Middle frontal gyrus (tissue), 1 donor: ENCODE measurements at regions not wholly inside any gene's neighbourhood (a gene's known extent, or its start where the extent isn't known, plus 50 kb on each side); places are given as distances from the start of the nearest gene placed in this dataset.

Experiments
- DNase-seq: peaks from one replicate; pipeline ENCODE4 v3.0.0-alpha.2; 2015; ENCODE audit warnings: low spot score; ENCODE audit errors: extremely low spot score

DNA sequence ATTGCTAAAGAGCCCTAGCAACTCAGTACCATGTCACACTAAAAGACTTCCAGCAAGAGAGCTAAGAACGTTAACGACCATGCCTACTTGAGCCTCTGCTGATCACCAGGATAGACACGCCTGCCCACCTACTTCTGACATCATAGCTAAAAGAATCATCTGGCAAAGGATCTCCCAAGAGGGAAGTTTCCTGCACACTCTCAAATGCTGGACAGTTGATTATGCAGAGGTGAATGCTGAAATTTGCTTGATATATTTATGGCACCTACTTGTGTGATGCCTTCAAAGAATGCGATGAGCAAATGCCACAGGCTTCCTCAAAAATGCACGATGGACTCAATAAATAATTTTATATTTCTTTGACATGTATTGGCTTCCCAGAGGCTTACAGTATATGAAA lies 113.6 kb downstream of the GALC start:
- DNase-seq, result no peak

DNA sequence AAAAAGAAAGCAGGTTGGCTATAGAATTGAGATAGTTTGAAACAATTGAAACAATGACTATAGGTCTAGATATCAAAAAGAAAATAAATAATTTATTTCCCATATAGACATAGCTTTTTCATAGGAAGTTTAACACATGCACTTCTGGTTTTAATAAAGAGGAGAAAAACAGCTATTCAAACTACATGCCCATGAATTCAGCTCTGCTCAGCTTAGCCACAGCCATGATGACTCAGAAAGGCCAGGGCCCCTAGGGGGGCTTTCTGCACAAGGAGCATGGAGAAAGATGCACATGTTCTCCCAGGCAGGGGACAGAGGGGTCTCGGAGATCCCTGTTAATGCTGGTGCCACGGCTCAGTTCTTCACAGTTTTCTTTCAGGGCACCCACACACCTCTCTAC lies 114.0 kb downstream of the GALC start:
- DNase-seq, result no peak

DNA sequence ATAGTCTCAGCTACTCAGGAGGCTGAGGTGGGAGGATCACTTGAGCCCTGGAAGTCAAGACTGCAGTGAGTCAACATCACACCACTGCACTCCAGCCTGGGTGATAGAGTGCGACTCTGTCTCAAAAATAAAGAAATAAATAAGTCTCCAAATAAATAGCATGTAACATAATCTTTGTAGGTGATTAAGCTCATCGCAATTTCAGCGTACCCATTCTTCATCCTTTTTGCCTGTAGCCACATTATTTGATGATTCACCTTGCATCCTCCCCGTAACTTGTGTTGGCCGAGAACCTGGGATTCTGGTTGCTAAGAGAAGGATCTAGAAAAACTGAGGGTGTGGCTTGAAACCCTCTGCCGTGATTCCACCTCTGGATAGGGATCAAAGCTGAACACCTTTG lies 115.1 kb downstream of the GALC start:
- DNase-seq, result no peak

DNA sequence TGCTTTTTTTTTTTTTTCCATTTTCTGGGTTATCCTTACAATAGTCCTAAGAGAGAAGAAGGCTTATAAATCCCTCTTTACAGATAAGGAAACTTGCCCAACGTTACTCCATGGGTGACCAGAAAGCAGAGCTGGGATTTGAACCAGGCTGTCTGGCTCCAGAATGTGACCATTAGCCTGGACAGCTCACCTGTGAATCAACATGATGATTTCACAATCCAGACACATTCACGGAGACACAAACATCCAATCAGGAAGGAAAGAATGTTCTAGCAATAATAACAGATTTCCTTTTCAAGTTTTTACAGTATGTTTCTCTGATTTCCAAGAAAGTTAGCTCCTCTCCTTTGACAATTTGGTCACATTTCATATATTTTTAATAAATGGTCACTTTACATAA lies 118.3 kb downstream of the GALC start:
- DNase-seq, result no peak

DNA sequence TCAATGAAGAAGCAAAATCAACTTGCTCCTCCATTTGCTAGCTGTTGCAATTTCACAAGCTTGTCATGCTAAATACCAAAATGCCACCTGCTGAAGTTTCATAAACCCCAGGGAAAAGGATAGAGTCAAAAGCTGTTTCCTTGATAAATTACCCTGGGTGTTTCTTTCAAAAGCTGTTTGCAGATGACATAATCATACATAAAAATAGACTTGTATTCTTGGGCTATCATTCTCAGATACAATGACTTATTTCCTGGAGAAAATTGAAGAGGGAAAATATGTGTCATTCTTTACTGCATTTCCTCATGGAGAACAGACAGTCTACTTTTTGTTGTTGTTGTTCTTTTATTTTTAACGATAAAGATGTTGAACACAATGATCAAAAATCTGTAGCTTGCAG lies 119.2 kb downstream of the GALC start:
- DNase-seq, result no peak

DNA sequence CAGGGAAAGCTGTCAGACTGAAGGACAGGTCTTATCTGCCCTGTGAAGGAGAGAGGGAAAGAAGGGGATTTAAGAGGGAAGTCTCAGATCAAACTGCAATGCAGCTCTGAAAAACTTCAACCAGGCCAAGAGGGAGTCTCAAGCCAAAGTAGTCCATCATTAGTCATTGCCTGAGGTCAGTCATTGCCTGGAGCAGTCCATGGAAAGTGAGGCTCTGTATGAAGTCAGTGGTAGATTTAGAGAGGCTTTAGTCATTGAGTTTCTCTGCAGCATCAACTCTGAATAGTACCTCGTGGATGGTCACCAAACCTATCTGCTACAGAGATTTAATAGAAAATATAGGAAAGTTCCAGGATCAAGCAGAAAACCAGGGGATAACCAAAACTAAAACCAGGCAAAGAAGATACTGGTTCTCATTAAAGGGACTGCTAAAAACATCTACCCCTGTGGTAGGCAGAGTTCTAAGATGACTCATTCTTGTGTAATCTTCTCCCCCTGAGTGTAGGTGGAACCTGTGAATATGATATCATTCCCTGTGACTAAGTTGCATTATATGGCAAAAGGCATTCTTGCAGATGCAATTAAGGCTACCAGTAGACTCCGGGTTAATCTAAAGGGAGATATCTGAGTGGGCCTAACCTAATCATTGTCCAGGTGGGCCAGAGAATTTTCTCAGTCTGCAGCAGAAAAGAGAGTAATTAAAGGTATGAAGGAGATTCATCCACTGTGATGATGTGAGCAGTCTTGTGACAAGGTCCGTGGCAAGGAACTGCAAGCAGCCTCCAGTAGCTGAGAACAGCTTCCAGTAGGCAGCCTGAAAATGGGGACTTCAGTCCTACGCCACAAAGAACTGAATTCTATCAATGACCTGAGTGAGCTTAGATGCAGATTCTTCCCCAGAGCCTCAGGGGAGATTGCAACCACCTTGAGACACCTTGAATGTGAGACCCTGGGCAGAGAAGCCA lies 123.1 kb downstream of the GALC start:
- peak; percentile 18 for DNase-seq

DNA sequence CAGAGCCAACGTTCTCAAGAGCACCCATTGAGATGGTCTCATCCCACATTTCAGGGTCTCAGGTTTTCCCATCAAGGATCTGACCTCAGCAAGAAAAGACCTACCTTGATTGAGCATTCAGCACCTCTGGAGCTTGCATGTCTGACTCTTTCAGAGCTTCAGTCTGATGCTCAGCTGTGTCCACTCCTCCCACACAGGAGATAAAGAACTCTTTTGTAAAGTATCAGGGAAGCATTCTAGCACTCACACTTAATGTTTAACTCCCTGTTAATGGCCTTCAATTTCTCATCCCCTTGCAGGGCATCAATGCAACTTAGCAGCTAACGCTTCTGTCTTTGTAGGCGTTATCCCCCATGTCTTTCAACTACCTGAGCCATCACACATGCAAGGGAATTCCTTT lies 124.1 kb downstream of the GALC start:
- no peak for DNase-seq

DNA sequence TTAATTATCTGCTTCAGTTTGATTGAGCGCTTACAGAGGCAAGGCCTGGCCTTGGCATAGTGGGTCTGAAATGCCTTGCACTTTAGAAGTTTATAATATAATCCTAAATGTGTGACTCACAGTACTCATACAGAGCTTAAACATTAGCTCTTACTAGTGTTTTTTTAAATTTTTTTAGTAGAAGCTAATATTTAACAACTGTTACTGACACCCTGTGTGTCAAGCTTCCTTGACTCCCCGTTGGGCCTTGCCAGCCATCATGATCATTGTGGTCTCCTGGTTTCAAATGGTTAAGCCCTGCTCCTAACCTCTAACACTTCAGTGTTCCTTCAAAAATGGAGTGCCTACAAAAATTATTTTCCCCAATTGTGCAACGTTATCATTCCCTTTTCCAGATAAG lies 126.9 kb downstream of the GALC start:
- no peak for DNase-seq

DNA sequence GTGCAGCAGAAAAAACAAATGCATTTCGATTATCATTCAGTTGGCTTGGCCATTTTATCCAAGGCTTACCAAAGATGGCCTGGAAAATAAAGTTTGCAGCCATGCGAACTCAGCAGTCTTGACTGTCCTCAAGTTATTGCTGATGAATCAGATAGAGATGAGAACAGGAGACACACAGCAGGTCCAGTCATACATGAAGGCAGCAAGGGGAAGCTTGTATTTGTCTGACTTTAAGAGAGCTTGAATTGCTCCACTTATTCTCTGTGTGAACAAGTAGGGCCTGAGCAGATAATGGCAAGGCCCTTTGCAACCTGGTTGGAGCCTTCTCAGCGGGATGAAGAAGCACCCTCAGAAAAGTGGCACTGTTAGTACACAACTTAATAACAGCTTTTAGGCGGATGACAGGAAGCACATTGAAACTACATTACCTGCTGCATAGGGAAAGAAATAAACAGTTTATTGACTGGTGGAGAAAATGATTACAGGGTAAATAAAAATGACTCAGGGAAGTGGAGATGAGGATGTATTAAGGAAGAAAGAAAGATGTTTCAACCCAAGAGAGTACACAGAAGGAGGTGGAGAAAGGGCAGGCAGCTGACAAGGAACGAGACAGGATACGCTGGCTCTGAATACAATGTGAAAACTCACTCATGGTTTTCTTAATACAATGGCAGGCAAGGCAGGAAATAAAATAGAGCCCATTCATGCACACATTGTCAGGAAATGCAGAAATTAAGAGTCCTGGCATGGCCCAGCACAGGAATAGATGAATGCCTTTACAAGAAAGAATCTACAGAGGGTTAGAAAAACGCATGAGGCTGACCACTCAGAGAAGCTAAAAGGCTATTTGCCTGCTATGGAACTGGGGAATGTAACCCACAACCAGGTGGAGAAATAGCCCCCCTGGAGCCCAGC lies 128.4 kb downstream of the GALC start:
- no peak for DNase-seq

DNA sequence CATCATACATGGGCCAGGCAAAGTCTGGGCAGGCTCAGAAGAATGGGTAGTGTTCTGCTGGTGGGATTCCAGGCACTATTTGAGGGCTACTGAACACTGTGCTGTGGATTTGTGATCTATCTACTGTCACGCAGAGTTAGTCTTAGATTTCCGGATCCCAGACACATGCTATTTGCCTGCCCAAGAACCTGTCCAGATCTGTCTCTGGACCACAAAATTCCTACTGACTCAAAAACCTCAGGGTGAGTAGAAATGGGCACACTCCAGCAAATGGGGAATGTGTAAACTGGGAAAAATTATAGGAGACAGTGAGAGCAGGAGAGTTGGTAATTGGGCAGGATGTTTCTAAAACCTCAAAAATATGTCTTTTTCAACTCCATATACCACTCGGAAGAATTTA lies 129.9 kb downstream of the GALC start:
- DNase-seq, result no peak

DNA sequence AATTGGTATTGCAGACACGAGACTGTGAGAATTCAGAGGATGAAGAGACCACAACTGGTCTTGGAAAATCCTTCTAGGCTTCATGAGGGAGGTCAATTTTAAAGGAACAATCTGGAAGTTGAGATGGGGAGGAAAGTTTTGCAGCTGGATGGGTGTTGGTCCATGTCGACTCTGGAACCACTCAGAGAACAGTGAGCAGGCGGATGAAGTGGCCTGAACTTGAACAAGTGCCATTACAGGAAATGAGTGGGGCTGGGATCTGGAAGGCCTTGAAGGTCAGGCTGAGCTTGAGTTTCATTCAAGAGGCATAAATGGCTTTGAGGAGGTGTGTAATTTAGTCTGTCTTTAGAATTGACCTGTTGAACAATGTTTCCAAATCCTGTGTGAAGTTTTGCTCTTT lies 140.9 kb downstream of the GALC start:
- no peak for DNase-seq

DNA sequence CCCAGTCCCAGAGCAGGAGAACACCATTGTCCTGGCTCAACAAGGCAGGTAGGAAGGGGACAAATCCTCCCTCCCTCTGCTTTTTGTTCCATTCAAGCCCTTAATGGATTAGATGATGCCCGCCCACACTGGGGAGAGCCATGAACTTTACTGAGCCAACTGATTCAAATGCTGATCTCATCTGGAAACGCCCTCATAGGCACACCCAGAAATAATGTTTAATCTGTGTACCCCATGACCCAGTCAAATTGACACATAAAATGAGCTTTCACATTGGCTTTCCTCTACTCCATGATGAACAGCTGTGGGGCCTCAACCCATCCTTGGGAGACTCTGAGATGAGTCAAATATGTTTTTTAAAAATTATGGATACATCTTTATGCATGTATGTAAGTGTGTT lies 141.8 kb downstream of the GALC start:
- DNase-seq, result no peak

DNA sequence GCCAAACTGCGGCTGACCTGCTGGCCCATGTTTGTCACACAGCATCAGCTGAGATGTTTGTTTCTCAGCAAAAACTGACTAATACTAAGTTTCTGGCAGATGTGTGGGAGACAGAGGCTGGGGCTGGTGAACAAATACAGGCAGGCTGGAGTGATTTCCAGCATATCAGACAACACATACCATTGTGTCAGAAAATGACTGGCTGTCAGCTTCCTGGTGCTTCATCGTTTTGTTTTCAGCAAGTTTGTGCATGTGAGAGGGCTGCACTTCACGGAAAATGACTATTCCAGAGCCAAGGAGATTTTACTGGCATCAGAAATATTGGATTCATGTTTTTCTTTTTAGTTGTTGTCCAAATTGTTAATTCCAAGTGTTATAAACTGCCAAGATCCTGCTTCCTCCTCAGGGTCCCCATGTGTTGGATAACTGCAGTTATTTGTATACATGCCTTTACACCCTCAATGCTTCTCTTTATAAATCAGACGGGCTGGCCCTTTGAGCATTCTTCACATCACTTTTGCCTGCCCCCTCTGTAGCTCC lies 145.7 kb downstream of the GALC start:
- DNase-seq, result no peak

DNA sequence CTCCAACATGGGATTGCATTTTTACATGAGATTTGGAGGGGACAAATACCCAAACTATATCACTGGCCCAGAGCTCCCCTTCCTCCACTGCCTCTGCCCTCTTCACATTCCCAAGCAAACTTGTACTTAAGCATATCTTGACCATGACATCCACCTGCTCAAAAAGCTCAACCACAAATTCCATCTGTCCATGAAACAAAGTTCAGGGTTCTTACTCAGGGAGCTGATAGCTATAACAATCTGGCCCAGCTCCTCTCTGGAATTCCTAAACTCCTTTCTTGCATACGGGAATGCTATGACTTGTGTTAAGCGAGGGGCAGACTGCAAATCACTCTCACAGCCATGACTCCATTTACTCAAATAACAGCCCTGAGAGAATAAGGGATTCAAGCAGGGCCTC lies 152.1 kb downstream of the GALC start:
- DNase-seq, result no peak

DNA sequence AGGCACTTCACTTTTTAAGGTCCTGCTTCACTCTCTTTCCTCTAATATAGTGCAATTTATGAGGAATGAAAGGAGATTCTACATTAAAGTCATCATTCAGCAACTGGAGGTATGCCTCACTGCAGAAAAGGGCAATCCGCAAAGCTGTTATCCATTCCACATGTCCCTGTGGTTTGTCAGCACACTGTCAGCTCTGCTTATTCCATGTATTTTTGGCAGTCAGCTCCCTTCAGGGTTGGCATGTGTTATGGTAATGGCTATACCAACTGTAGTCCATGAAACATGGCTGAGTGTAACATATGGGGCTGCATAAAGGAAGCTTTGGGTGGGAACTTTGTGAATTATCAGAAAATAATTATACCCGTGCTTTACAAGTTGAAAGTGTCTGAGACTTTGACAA lies 154.1 kb downstream of the GALC start:
- DNase-seq, result no peak

DNA sequence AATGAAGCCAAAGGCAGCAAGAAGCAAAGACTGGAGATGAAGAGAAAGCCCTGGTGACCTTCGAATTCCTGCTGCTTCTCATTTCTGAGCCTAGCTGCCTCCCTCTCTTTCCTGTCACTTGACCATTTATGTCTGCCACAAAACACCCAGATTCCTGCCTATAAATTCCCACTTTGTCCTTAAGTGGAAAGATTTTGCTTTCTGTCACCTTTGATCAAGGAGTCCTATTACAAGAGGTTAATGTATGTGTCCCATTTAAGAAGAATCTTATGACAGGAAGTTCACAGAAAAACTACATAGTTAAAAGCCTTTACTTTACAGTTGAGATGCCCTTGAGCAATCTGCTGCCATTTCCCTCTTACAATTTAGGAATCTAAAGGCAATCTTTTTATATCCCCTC lies 155.7 kb downstream of the GALC start:
- DNase-seq, result no peak

DNA sequence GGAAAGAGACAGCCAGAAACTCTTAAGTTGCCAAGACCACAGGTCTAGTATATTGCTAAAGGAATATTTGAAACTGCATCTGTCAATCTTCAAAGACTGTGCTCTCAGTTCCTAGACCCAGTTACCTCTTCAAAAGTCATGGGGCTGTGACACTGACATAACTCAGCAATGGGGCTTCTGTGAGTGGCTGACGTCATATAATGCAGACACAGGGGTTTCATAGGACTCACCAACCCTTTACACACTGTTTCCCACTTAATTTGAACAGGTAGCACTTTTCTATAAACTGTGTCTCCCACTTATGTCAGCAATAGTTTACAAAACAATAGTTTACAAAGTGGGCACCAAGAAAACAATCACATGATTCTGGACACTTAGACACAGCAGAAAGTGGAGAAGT lies 158.4 kb downstream of the GALC start:
- no peak for DNase-seq

DNA sequence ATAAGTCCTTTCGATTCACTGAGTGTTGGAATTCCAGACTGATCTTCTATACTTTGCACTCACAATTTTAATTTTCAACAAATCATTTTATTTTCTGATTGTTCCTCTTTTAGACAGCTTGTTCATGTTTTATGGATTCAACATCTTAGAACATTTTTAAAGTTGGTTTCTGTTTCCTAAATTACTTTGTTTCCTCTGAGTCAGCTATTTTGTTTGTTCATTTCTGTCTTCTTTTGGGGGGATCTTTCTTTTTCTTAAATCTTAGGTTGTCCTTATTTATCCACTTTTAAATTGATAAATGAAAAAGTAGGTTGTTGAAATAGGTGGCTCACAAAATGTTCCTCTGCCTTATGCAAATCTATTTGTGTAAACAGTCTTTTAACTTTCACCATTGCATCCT lies 160.0 kb downstream of the GALC start:
- no peak for DNase-seq

DNA sequence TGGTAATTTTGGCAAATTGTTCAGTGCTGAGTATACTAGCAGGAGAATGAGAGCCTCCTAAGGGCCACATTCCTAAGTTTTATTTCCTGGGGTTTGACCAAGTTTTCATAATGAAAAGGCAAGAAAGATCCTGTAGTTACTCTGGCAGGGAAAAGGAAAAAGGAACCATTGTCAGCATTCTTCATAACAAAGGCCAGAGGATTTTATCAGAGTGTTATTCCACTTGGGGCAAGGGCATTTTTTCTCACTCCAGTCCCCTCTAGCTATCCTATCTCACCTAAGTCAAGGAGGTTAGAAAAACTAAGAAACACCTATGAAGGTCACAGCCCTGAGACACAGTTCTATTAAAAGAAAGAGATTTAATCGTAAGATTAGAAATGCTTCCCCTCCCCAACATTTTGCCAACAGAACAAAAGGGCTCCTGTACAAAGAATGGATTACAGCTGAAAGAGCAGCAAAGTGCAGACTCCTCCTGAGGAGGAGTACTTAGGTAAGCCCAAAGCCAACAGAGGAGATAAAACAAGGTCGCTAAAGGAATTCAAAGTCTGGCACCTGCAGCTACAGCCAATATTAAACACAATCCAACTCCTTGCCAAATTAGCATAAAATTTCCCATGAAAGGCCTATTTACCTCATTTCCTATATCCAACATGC lies 162.4 kb downstream of the GALC start:
- no peak for DNase-seq

DNA sequence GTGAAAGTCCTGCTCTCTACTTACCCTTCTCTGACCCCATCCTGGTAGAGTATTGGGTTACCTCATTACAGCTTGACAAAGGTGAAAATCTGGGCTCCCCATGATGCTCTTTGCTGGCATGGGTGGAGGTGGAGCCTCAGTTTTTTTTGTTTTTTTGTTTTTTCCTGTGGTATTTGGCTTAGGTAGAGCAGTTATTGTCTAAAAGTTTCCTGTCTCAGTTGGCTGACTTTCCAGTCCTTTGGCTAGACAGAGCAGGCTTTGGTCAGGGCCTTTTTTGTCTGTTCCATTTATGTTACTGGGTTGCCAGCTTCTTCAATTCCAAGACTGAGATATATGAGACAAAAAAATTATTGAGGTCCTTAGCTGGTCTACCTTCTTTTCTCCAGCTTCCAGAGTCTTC lies 163.4 kb downstream of the GALC start:
- DNase-seq, result no peak

DNA sequence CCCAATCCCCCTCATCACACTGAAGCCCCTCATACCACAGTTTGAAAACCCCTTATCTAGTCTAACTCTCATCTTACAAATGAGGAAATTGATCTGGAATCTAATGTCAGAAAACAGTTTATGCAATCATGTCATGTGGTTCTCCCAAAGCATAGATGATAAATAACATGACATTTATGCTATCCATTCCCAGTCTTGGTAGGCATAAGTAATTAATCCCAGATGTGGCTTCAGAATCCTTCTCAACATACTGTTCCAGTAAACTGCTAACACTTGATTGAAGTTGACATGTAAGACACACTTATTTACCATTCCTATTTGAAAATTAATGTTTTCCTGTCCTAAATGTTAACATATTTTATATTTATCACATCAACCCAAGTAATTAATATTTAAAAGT lies 168.7 kb downstream of the GALC start:
- DNase-seq, result no peak

DNA sequence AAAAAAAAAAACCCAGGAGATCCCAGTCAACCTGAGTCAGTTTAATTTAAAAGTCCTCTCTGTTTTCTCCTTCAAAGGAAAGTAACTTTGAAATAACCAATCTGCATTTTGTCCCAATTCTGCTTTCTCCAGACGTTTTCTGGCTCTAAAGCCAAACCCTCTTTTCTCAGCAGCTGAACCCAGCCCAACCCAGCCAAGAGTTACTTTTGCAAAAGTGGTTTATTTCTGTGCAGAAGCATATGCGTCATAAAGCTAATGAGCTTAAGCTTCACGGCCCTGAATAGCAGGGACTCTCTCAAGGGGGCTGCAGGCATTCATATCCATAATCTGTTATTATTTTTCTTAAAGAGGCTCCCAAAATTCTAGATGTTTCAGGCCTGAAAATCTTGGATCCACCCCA lies 176.6 kb downstream of the GALC start:
- DNase-seq, result no peak
